OCI-LY1 (cell line): ENCODE measurements at regions not wholly inside any gene's neighbourhood (a gene's known extent, or its start where the extent isn't known, plus 50 kb on each side); places are given as distances from the start of the nearest gene placed in this dataset.

Experiments
- H2AFZ ChIP-seq: fragments of 200-600 bp; sonication (generic), shearing (Covaris generic); 2 replicates; pipeline ENCODE4 v1.6.0; 2014; ENCODE audit warnings: antibody characterized with exemption, mild to moderate bottlenecking, low read length
- H3F3A ChIP-seq: fragments of 200-600 bp; sonication (generic), shearing (Covaris generic); 2 replicates; pipeline ENCODE4 v1.6.0; 2014; ENCODE audit warnings: mild to moderate bottlenecking, antibody characterized with exemption, low read length, moderate library complexity; ENCODE audit not compliant: insufficient read depth
- H3K27ac ChIP-seq: fragments of 200-600 bp; sonication (generic); 2 replicates; pipeline ENCODE4 v1.5.1; 2014; ENCODE audit warnings: low read length, mixed run types, mild to moderate bottlenecking, low read depth; ENCODE audit not compliant: poor library complexity, severe bottlenecking
- H3K27me3 ChIP-seq: fragments of 200-600 bp; sonication (generic); 2 replicates; pipeline ENCODE4 v1.6.0; 2014; ENCODE audit warnings: antibody characterized with exemption, mild to moderate bottlenecking, low read length, moderate library complexity; ENCODE audit not compliant: insufficient read depth
- H3K36me3 ChIP-seq: fragments of 200-600 bp; sonication (generic); 2 replicates; pipeline ENCODE4 v1.6.1; 2014; ENCODE audit warnings: mild to moderate bottlenecking, antibody characterized with exemption, low read length, moderate library complexity, mixed read lengths; ENCODE audit not compliant: insufficient read depth
- H3K4me1 ChIP-seq: fragments of 200-600 bp; sonication (generic); 2 replicates; pipeline ENCODE4 v1.5.1; 2014; ENCODE audit warnings: mild to moderate bottlenecking, low read length, moderate library complexity; ENCODE audit not compliant: insufficient read depth, severe bottlenecking
- H3K4me2 ChIP-seq: fragments of 200-600 bp; sonication (generic), shearing (Covaris generic); 2 replicates; pipeline ENCODE4 v1.6.1; 2014; ENCODE audit warnings: low read length
- H3K4me3 ChIP-seq: fragments of 200-600 bp; sonication (generic); 2 replicates; pipeline ENCODE4 v1.5.1; 2014; ENCODE audit warnings: low read length, low read depth, mild to moderate bottlenecking, mixed read lengths; ENCODE audit not compliant: poor library complexity, severe bottlenecking
- H3K79me2 ChIP-seq: fragments of 200-600 bp; shearing (Covaris generic); 2 replicates; pipeline ENCODE4 v1.6.1; 2016; ENCODE audit warnings: mixed run types, low read length, mixed read lengths; ENCODE audit not compliant: insufficient read depth
- H3K9ac ChIP-seq: fragments of 200-600 bp; sonication (generic), shearing (Covaris generic); 2 replicates; pipeline ENCODE4 v1.6.1; 2014; ENCODE audit warnings: mild to moderate bottlenecking, low read length, mixed read lengths
- H3K9me2 ChIP-seq: fragments of 200-600 bp; sonication (generic), shearing (Covaris generic); 2 replicates; pipeline ENCODE4 v1.6.1; 2014; ENCODE audit warnings: low read depth, mild to moderate bottlenecking, low read length, mixed read lengths
- H3K9me3 ChIP-seq: fragments of 200-600 bp; shearing (Covaris generic); 2 replicates; pipeline ENCODE4 v1.6.1; 2014; ENCODE audit warnings: low read length, mixed read lengths
- H4K20me1 ChIP-seq: fragments of 200-600 bp; sonication (generic), shearing (Covaris generic); 2 replicates; pipeline ENCODE4 v1.6.0; 2016; ENCODE audit warnings: mild to moderate bottlenecking, low read length; ENCODE audit not compliant: insufficient read depth
- CTCF ChIP-seq: fragments of 200-600 bp; sonication (generic), shearing (Covaris generic); IDR thresholded peaks from 2 replicates; pipeline ENCODE4 v1.5.1; 2017; ENCODE audit warnings: mild to moderate bottlenecking, antibody characterized with exemption, low read length, moderate library complexity, mixed read lengths
- EZH2 ChIP-seq: fragments of 200-600 bp; sonication (generic), shearing (Covaris generic); IDR thresholded peaks from 2 replicates; pipeline ENCODE4 v1.8.0; 2017; ENCODE audit warnings: borderline replicate concordance, mixed run types, mild to moderate bottlenecking, antibody characterized with exemption, low read length, moderate library complexity, mixed read lengths

- Histone ChIP-seq H3K9ac (no peak overlapping the region), H3K79me2 (no peaks in the 10 kb centered on the region), H3K9me3 (no peaks in the 10 kb centered on the region), H2AFZ (no peak overlapping the region), H3K27me3 (no peaks in the 10 kb centered on the region), H4K20me1 (no peaks in the 10 kb centered on the region), H3K4me3 (no peak overlapping the region), H3K9me2 (no peaks in the 10 kb centered on the region), H3K27ac (no peak overlapping the region), H3F3A (no peaks in the 10 kb centered on the region), H3K4me1 (no peaks in the 10 kb centered on the region), H3K36me3 (no peaks in the 10 kb centered on the region), H3K4me2 (no peak overlapping the region)
- TF ChIP-seq CTCF (no peak), EZH2 (no peak)
Measured at GRCh38 chr4:125760956-125761355, 446.2 kb downstream of the FAT4 start.

- H3K9me2 ChIP-seq: no peaks in the 10 kb centered on the region
- no peak overlapping the region for H3K9ac ChIP-seq
- no peaks in the 10 kb centered on the region for H3F3A ChIP-seq
- H3K4me1 ChIP-seq: no peaks in the 10 kb centered on the region
- no peaks in the 10 kb centered on the region for H3K79me2 ChIP-seq
- no peak overlapping the region for H3K4me2 ChIP-seq
- no peaks in the 10 kb centered on the region for H3K9me3 ChIP-seq
- TF ChIP-seq CTCF: no peak
- TF ChIP-seq EZH2: no peak
- H3K27ac ChIP-seq: no peak overlapping the region
- H4K20me1 ChIP-seq: no peaks in the 10 kb centered on the region
- no peak overlapping the region for H3K4me3 ChIP-seq
- no peaks in the 10 kb centered on the region for H3K27me3 ChIP-seq
- H2AFZ ChIP-seq: no peak overlapping the region
- H3K36me3 ChIP-seq: no peaks in the 10 kb centered on the region
Measured at GRCh38 chr4:125762537-125762936, 447.8 kb downstream of the FAT4 start.

GRCh38 chr4:125765941-125766340 lies 451.2 kb downstream of the FAT4 start:
- Histone ChIP-seq H3F3A (no peaks in the 10 kb centered on the region), H3K36me3 (no peaks in the 10 kb centered on the region), H3K9me3 (no peaks in the 10 kb centered on the region), H4K20me1 (no peaks in the 10 kb centered on the region), H3K27ac (no peak overlapping the region), H2AFZ (no peak overlapping the region), H3K27me3 (no peaks in the 10 kb centered on the region), H3K79me2 (no peaks in the 10 kb centered on the region), H3K4me2 (no peak overlapping the region), H3K4me1 (no peaks in the 10 kb centered on the region), H3K9me2 (no peaks in the 10 kb centered on the region), H3K9ac (no peak overlapping the region), H3K4me3 (no peak overlapping the region)
- TF ChIP-seq EZH2 (no peak), CTCF (no peak)
